NT2/D1 (cell line): ENCODE measurements at regions not wholly inside any gene's neighbourhood (a gene's known extent, or its start where the extent isn't known, plus 50 kb on each side); places are given as distances from the start of the nearest gene placed in this dataset.

ENCODE experiments used
- SUZ12 ChIP-seq: IDR thresholded peaks from 2 replicates; pipeline ENCODE4 v1.6.1; 2011; ENCODE audit not compliant: insufficient read length, insufficient read depth; ENCODE audit errors: extremely low read depth
- YY1 ChIP-seq: IDR thresholded peaks from 2 replicates; pipeline ENCODE4 v1.6.1; 2011; ENCODE audit not compliant: insufficient read length, insufficient read depth

DNA sequence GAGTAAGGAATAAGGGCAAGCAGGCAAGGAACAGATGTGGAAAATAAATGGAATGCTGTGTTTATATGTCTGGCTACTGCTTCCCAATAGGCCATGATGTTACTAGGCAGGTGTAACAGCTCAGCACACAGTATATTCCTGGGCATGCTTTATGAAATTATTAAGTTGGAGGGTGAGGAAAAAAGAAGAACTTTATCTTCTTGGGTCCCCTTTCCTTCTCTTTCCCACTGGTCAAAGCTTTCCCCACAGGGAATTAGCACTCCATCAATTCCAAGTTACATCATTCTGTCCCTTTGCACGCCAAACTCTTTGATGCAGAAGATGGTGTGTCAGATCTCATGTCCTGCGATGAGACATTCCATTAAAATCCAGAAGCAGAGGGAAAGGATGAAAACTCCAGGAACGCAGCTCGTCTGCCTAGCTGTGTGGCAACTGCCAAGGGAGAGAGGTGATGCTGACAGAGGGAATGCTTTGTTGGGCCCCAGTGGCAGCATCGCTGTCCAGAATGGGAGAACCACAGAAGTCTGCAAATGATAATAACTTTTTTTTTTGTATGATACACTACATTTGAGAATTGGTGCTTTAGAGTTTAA lies 447.3 kb upstream of the ARRDC3 start:
- TF ChIP-seq SUZ12 (no peak), YY1 (no peak)
